D721Med (cell line): ENCODE measurements at regions not wholly inside any gene's neighbourhood (a gene's known extent, or its start where the extent isn't known, plus 50 kb on each side); places are given as distances from the start of the nearest gene placed in this dataset.
A peak's percentile ranks its signal among the peaks of the same experiment; 100 is the strongest.
"Not testable (repeated sequence)": the region's sequence is repeated elsewhere in the genome, so short reads cannot be mapped to it uniquely, and the experiment has no call there.

Experiments
- DNase-seq: peaks from one replicate; pipeline ENCODE4 v3.0.0; 2011; ENCODE audit warnings: low spot score; ENCODE audit not compliant: insufficient read length
- FAIRE-seq: peaks from 2 replicates; lab custom pipeline; 2011; peaks lifted over from hg19 to GRCh38; lab: Jason Lieb, UNC
- CTCF ChIP-seq: IDR thresholded peaks from 2 replicates; pipeline ENCODE4 v1.5.1; 2012; ENCODE audit warnings: mild to moderate bottlenecking, control low read depth; ENCODE audit not compliant: insufficient read depth; ENCODE audit errors: missing control alignments

GRCh38 chr1:218930000-218930399, 243.7 kb upstream of the LYPLAL1 start:
- TF ChIP-seq CTCF, result no peak
- no peak for FAIRE-seq
- no peak for DNase-seq

- DNase-seq (no peak), FAIRE-seq (peak; percentile 68)
- no peak for TF ChIP-seq CTCF
Observed at GRCh38 chr1:218930472-218931241, 243.0 kb upstream of the LYPLAL1 start.

GRCh38 chr1:218931324-218931723, 242.4 kb upstream of the LYPLAL1 start:
- peak; percentile 46 for FAIRE-seq
- TF ChIP-seq CTCF, result no peak
- no peak for DNase-seq

- FAIRE-seq (no peak), DNase-seq (no peak)
- TF ChIP-seq CTCF, result no peak
Observed at GRCh38 chr1:218933513-218933912, 240.2 kb upstream of the LYPLAL1 start.

- not testable (repeated sequence) for DNase-seq
- peak; percentile 32 for FAIRE-seq
Observed at GRCh38 chr1:218935408-218935807, 238.3 kb upstream of the LYPLAL1 start.

GRCh38 chr1:218938259-218938658, 235.4 kb upstream of the LYPLAL1 start:
- no peak for DNase-seq
- no peak for FAIRE-seq
- no peak for TF ChIP-seq CTCF

GRCh38 chr1:218939095-218939494, 234.6 kb upstream of the LYPLAL1 start:
- no peak for DNase-seq
- FAIRE-seq, result no peak
- no peak for TF ChIP-seq CTCF
